Erythroblast (primary cell): ENCODE measurements at regions not wholly inside any gene's neighbourhood (a gene's known extent, or its start where the extent isn't known, plus 50 kb on each side); places are given as distances from the start of the nearest gene placed in this dataset.

Experiments
- GATA1 ChIP-seq: IDR thresholded peaks from 2 replicates; pipeline ENCODE4 v1.6.1; 2011; ENCODE audit warnings: low read depth, mild to moderate bottlenecking, control low read depth, low read length, moderate library complexity
- POLR2A ChIP-seq: IDR thresholded peaks from 2 replicates; pipeline ENCODE4 v1.6.1; 2011; ENCODE audit warnings: mild to moderate bottlenecking, low read length

DNA sequence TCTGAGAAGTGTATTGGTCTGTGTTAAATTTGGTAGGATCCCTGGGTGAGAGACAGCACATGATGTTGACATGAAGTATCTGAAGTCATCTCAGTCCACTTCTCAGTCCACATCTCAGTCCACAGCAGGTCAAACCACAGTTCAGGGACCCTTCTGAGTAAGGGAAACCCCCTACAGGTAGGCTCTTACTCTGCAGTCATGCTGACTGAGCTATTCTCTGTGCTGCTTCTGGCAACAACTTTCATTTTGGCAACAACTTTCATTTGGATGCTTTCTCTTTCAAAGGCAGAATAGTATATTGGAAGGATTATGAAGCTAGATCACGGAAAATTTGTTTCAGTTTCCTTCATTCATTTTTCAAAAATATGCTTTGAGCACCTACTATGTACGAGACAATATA, 178.2 kb upstream of the GOLIM4 start:
- TF ChIP-seq POLR2A (no peak), GATA1 (no peak)
